Fibroblast of lung (primary cell): ENCODE measurements at regions not wholly inside any gene's neighbourhood (a gene's known extent, or its start where the extent isn't known, plus 50 kb on each side); places are given as distances from the start of the nearest gene placed in this dataset.

Source experiments
- CTCF ChIP-seq, 2 donors: IDR thresholded peaks in 1 of 2; conservative IDR thresholded peaks in 1 of 2; 1 replicate in 1 of 2; 2 replicates in 1 of 2; pipeline ENCODE4 v1.5.1; 2011 to 2012; ENCODE audit warnings: low read length in 2 of 2, control low read depth in 1 of 2, inconsistent platforms in 1 of 2, low read depth in 1 of 2, mild to moderate bottlenecking in 1 of 2
- EZH2 ChIP-seq: IDR thresholded peaks from 2 replicates; pipeline ENCODE4 v1.5.1; 2012; ENCODE audit warnings: low read length, control low read depth, mild to moderate bottlenecking; ENCODE audit errors: missing control alignments

- no peak for TF ChIP-seq CTCF (conservative IDR thresholded peaks at IDR 0.05 in 1 of 2, IDR thresholded peaks at IDR 0.05 in 1 of 2; ENCODE audit: low read depth in 1 of 2, low read length in 2 of 2)
- no peak for TF ChIP-seq EZH2
Observed at GRCh38 chr10:128922172-128922571, 544.9 kb upstream of the MGMT start.
